Colonic mucosa (tissue), 4 donors: ENCODE measurements at regions not wholly inside any gene's neighbourhood (a gene's known extent, or its start where the extent isn't known, plus 50 kb on each side); places are given as distances from the start of the nearest gene placed in this dataset.

ENCODE experiments used
- DNase-seq: peaks from one replicate; pipeline ENCODE4 v3.0.0-alpha.2; 2020
- H3K27ac ChIP-seq: fragments of 200-600 bp; one replicate; pipeline ENCODE4 v1.8.0; 2021
- H3K27me3 ChIP-seq: fragments of 200-600 bp; one replicate; pipeline ENCODE4 v1.8.0; 2021
- H3K36me3 ChIP-seq: fragments of 200-600 bp; one replicate; pipeline ENCODE4 v1.8.0; 2021
- H3K4me1 ChIP-seq: fragments of 200-600 bp; one replicate; pipeline ENCODE4 v1.8.0; 2021; ENCODE audit warnings: mild to moderate bottlenecking
- H3K4me3 ChIP-seq: fragments of 200-600 bp; one replicate; pipeline ENCODE4 v1.8.0; 2021
- H3K9ac ChIP-seq, 2 donors: one replicate each; pipeline ENCODE4 v1.7.0; 2013; ENCODE audit warnings: control low read depth in 2 of 2, low read depth in 2 of 2, low read length in 2 of 2
- H3K9me3 ChIP-seq: fragments of 200-600 bp; one replicate; pipeline ENCODE4 v1.8.0; 2021
- CTCF ChIP-seq: fragments of 200-600 bp; IDR thresholded peaks from one replicate; pipeline ENCODE4 v1.8.0; 2022; ENCODE audit warnings: antibody characterized with exemption, mild to moderate bottlenecking
- intact Hi-C: fragments of 100-400 bp; cut with DNase I; formaldehyde crosslinking; loops from one replicate; pipeline ENCODE4 v1.14.1; 2022
- donor health status: healthy.
- donor health status: DM: no; HTN: no; CAD: no.
- donor health status: DM: no; HTN: no; CAD: no.

- no peaks in the 10 kb centered on the region for H3K36me3 ChIP-seq
- TF ChIP-seq CTCF = no peak
- no peaks in the 10 kb centered on the region for H3K27me3 ChIP-seq
- H3K4me1 ChIP-seq = no peaks in the 10 kb centered on the region
- H3K9ac ChIP-seq = no peak overlapping the region
- H3K4me3 ChIP-seq = no peak overlapping the region
- no peaks in the 10 kb centered on the region for H3K9me3 ChIP-seq
- intact Hi-C loops = no loop called here
- no peak for DNase-seq
- H3K27ac ChIP-seq = no peak overlapping the region
Measured at GRCh38 chr2:136359121-136359965, 241.4 kb upstream of the CXCR4 start.

DNA sequence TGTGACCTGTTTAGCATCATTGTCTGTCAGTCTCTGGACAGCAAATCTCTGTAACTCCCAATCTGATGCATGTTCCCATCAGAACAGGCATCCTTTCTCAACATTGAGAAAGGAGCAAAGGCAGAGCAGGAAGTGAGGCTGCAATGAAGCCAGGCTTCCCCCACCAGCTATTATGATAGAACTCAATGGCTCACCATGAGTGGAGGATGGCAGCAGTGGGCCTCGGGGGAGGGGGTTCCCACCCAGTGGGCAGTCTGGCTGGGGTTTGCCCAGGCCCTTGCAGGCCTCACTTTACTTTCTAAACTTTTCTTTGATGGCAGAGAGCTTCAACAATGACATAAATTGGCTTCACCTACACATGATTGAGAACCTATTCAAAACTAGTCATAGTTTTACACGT, 240.6 kb upstream of the CXCR4 start:
- Histone ChIP-seq H3K4me3 (no peak overlapping the region), H3K4me1 (no peaks in the 10 kb centered on the region), H3K9ac (no peak overlapping the region), H3K36me3 (no peaks in the 10 kb centered on the region), H3K27me3 (no peaks in the 10 kb centered on the region), H3K9me3 (no peaks in the 10 kb centered on the region), H3K27ac (no peak overlapping the region)
- intact Hi-C loops = no loop called here
- no peak for TF ChIP-seq CTCF
- DNase-seq = no peak

DNA sequence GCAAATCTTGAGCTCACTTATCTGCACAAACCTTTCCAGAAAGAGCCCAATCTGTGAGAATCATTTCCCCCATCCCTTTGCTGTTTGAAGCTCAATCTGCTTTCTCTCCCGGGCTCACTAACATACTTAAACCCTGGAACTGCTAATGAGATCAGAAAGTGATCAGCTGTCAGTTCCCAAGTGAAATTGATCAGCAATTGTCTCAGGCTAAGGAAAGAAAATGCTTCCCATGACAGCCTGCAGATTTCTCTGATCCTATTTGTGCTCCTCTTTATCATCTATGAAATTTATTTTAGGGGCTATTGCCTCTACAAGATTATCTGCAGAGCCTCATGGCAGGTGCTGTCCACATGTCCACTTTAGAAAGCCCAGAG, 239.0 kb upstream of the CXCR4 start:
- no peaks in the 10 kb centered on the region for H3K9me3 ChIP-seq
- H3K4me1 ChIP-seq = no peaks in the 10 kb centered on the region
- no peaks in the 10 kb centered on the region for H3K27me3 ChIP-seq
- H3K4me3 ChIP-seq = no peak overlapping the region
- no peaks in the 10 kb centered on the region for H3K36me3 ChIP-seq
- intact Hi-C loops = no loop called here
- no peak overlapping the region for H3K9ac ChIP-seq
- DNase-seq = no peak
- H3K27ac ChIP-seq = no peak overlapping the region
- no peak for TF ChIP-seq CTCF

- no peaks in the 10 kb centered on the region for H3K4me1 ChIP-seq
- no peaks in the 10 kb centered on the region for H3K27me3 ChIP-seq
- no peaks in the 10 kb centered on the region for H3K9me3 ChIP-seq
- no peak overlapping the region for H3K27ac ChIP-seq
- H3K9ac ChIP-seq = no peak overlapping the region
- DNase-seq = no peak
- TF ChIP-seq CTCF = no peak
- H3K4me3 ChIP-seq = no peak overlapping the region
- no peaks in the 10 kb centered on the region for H3K36me3 ChIP-seq
- intact Hi-C loops = no loop called here
Measured at GRCh38 chr2:136356125-136357006, 238.4 kb upstream of the CXCR4 start.

- Histone ChIP-seq H3K27ac (no peak overlapping the region), H3K9me3 (no peaks in the 10 kb centered on the region), H3K27me3 (no peaks in the 10 kb centered on the region), H3K9ac (no peak overlapping the region), H3K36me3 (no peaks in the 10 kb centered on the region), H3K4me1 (no peaks in the 10 kb centered on the region), H3K4me3 (no peak overlapping the region)
- TF ChIP-seq CTCF = no peak
- DNase-seq = no peak
- intact Hi-C loops = no loop called here
Measured at GRCh38 chr2:136351684-136352083, 233.7 kb upstream of the CXCR4 start.
